Heart left ventricle (tissue), 16 donors: ENCODE measurements at regions not wholly inside any gene's neighbourhood (a gene's known extent, or its start where the extent isn't known, plus 50 kb on each side); places are given as distances from the start of the nearest gene placed in this dataset.

Experiments used
- ATAC-seq, 4 donors: fragments of 200-7000 bp; cut with Tn5 transposase; one replicate each; pipeline ENCODE4 v1.9.1; 2020 to 2022; ENCODE audit warnings: moderate library complexity in 4 of 4, mild to moderate bottlenecking in 3 of 4, moderate number of reproducible peaks in 1 of 4
- DNase-seq, 5 donors: peaks; one replicate each; pipeline ENCODE4 v3.0.0-alpha.2; 2020
- H3K27ac ChIP-seq, 12 donors: fragments of 200-600 bp; sonication (generic) in 4 of 12; one replicate each; pipeline versions ENCODE4 v1.5.0 to v1.8.0; 2016 to 2022; ENCODE audit warnings: mild to moderate bottlenecking in 2 of 12
- H3K27me3 ChIP-seq, 9 donors: fragments of 200-600 bp; sonication (generic) in 2 of 9; one replicate each; pipeline versions ENCODE4 v1.5.1 to v1.8.0; 2016 to 2022; ENCODE audit warnings: mild to moderate bottlenecking in 3 of 9
- H3K36me3 ChIP-seq, 9 donors: fragments of 200-600 bp; sonication (generic) in 2 of 9; one replicate each; pipeline versions ENCODE4 v1.5.0 to v1.8.0; 2018 to 2022; ENCODE audit warnings: mild to moderate bottlenecking in 2 of 9
- H3K4me1 ChIP-seq, 12 donors: fragments of 200-600 bp; sonication (generic) in 4 of 12; one replicate each; pipeline versions ENCODE4 v1.5.0 to v1.8.0; 2016 to 2022; ENCODE audit warnings: mild to moderate bottlenecking in 3 of 12
- H3K4me3 ChIP-seq, 12 donors: fragments of 200-600 bp; sonication (generic) in 4 of 12; one replicate each; pipeline versions ENCODE4 v1.5.0 to v1.8.0; 2017 to 2022; ENCODE audit warnings: mild to moderate bottlenecking in 9 of 12, moderate library complexity in 4 of 12
- H3K9me3 ChIP-seq, 12 donors: fragments of 200-600 bp; sonication (generic) in 4 of 12; one replicate each; pipeline versions ENCODE4 v1.5.0 to v1.8.0; 2016 to 2022; ENCODE audit warnings: mild to moderate bottlenecking in 1 of 12
- POLR2A ChIP-seq, 2 donors: fragments of 450-650 bp; IDR thresholded peaks; one replicate each; pipeline ENCODE4 v1.6.1; 2017; ENCODE audit warnings: antibody characterized with exemption in 2 of 2, mild to moderate bottlenecking in 2 of 2, moderate library complexity in 2 of 2
- WGBS, 4 donors: extraction: QIAGEN DNeasy Blood & Tissue Kit in 2 of 4; methylation state at CpG; one replicate each; pipeline versions ENCODE4 v1.1.5 to v1.1.7; 2013 to 2018; 5-methylcytosine and 5-hydroxymethylcytosine counted together
- intact Hi-C, 10 donors: fragments of 100-400 bp; cut with DNase I; formaldehyde crosslinking; loops; one replicate each; pipeline versions ENCODE4 v1.11.1 to v1.14.2; 2022
- TF ChIP-seq, protein P1 (sequence below), 12 donors: fragments of 200-600 bp; sonication (generic) in 4 of 12; IDR thresholded peaks; one replicate each; pipeline versions ENCODE4 v1.5.0 to v1.8.0; 2018 to 2022; ENCODE audit warnings: antibody characterized with exemption in 12 of 12, mild to moderate bottlenecking in 5 of 12
- donor health status: ischemic (EF 13 %, LVEDD 7.1; RV severe dilation, severe dysfunction).
- donor health status: healthy with polysubstance abuse.
- donor health status: DM: no; HTN: yes; CAD: no.
- donor health status: DM: no; HTN: no; CAD: no.
- donor health status: ischemic (EF 25% LVEDD 6.9; RV normal size, moderate dysfunction).
- donor health status: ischemic (EF 25% LVEDD 5.7; RV mildly dilated, moderate dysfunction).
- donor health status: healthy.
- donor health status: DM: yes; HTN: yes; CAD: no.
- donor health status: ischemic (EF 35%, LVEDD 5.7; RV mildly dilated, moderate dysfunction).
- donor health status: nonischemic (EF 11% LVEDD 7.7; RV severe dilation, severe dysfunction).
- donor health status: DM: yes; HTN: yes; CAD: no.
- donor health status: PGD.
- donor health status: ischemic (EF 29% LVEDD 5.4; RV normal size, mild dysfunction).
- donor health status: nonischemic (EF 23%, LVEDD 6.1; RV moderate dilation, normal function).

DNA sequence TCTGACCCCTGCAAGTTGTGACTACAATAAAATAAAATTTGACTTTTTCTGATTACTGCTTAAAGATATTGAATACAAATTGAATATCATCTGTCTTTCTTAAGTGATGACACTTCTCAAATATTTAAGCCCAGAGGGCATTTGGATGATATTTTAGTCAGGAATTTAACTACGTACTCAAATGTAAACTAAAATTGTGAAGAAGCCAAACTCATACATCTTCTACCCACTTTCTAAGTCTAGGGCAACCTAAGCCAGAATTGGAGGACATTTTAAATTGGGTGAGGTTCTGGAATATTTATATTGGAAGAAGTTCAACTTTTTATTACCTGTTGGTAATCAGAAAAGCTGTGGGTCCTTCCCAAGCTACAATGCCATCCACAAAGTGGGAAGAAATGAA, 149.1 kb upstream of the WDR11 start:
- intact Hi-C loops, result no loop called here
- 78 to 90% (median 82%) methylated on average over 1 of the region's 1 CpG for WGBS, 4 donors
- ATAC-seq, result no peak
- DNase-seq, result no peak
- Histone ChIP-seq H3K36me3 (no peaks in the 10 kb centered on the region), H3K4me1 (no peaks in the 10 kb centered on the region), H3K27me3 (no peaks in the 10 kb centered on the region), H3K27ac (no peak overlapping the region), H3K4me3 (no peak overlapping the region), H3K9me3 (peaks cover 0 to 28% (median 18%) of the 10 kb centered on the region in 12 donors)
- TF ChIP-seq, protein P1, sequence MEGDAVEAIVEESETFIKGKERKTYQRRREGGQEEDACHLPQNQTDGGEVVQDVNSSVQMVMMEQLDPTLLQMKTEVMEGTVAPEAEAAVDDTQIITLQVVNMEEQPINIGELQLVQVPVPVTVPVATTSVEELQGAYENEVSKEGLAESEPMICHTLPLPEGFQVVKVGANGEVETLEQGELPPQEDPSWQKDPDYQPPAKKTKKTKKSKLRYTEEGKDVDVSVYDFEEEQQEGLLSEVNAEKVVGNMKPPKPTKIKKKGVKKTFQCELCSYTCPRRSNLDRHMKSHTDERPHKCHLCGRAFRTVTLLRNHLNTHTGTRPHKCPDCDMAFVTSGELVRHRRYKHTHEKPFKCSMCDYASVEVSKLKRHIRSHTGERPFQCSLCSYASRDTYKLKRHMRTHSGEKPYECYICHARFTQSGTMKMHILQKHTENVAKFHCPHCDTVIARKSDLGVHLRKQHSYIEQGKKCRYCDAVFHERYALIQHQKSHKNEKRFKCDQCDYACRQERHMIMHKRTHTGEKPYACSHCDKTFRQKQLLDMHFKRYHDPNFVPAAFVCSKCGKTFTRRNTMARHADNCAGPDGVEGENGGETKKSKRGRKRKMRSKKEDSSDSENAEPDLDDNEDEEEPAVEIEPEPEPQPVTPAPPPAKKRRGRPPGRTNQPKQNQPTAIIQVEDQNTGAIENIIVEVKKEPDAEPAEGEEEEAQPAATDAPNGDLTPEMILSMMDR (IDR thresholded peaks at IDR 0.05), result no peak
- TF ChIP-seq POLR2A (IDR thresholded peaks at IDR 0.05), result no peak

DNA sequence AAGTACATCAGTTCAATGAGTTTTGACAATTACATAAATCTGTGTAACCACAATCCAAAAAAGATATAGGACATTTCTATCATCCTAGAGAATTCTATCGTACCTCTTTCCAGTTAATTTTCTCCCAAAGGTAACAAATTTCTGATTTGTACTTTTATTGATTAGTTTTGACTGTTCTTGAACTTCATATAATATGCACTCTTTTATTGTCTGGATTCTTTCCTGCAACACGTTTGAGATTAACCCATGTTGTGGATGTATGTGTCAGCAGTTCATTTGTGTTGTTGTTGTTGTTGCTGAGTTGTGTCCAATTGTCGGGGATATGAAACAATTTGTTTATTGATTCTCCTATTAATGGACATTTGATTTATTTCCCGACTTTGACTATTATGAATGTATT, 145.9 kb upstream of the WDR11 start:
- Histone ChIP-seq H3K9me3 (no peaks in the 10 kb centered on the region), H3K36me3 (no peaks in the 10 kb centered on the region), H3K27me3 (peaks cover 0 to 7% (median 0%) of the 10 kb centered on the region in 9 donors), H3K4me3 (no peak overlapping the region), H3K4me1 (no peaks in the 10 kb centered on the region), H3K27ac (no peak overlapping the region)
- TF ChIP-seq POLR2A (IDR thresholded peaks at IDR 0.05), result no peak
- TF ChIP-seq, protein P1 (IDR thresholded peaks at IDR 0.05), result no peak
- intact Hi-C loops, result no loop called here
- WGBS, 4 donors, result 72 to 80% (median 76%) methylated on average over 4 of the region's 4 CpGs
- ATAC-seq, result no peak
- no peak for DNase-seq

- H3K9me3 ChIP-seq, result no peaks in the 10 kb centered on the region
- no peak for DNase-seq
- no peak for ATAC-seq
- intact Hi-C loops, result no loop called here
- no peaks in the 10 kb centered on the region for H3K36me3 ChIP-seq
- no peak overlapping the region for H3K4me3 ChIP-seq
- H3K4me1 ChIP-seq, result peaks cover 0 to 16% (median 0%) of the 10 kb centered on the region in 12 donors
- WGBS, 4 donors, result 59 to 70% (median 63%) methylated on average over 2 of the region's 2 CpGs
- peaks cover 0 to 21% (median 0%) of the 10 kb centered on the region in 9 donors for H3K27me3 ChIP-seq
- no peak for TF ChIP-seq POLR2A (IDR thresholded peaks at IDR 0.05)
- no peak overlapping the region for H3K27ac ChIP-seq
Observed at GRCh38 chr10:120710076-120710475, 141.1 kb upstream of the WDR11 start.

DNA sequence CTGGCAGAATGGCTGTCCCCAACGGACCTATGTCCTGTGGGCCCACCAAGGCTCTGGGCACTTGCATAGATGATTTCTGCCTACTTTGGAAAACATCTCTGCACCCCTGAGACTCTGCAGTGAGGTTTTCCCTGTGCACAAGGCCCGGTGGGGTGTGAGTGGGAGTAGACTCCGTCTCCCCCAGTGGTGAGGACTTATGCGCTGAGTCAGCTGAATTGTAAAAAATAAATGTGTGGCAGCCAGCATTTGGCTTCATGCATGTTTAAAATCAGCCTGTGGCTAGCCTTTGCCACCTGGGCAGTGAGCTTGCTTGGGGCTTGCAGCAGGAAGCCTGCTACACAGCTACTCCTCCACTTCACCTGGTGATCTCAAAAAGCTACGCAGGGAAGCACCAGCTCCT, 139.3 kb upstream of the WDR11 start:
- intact Hi-C loops, result no loop called here
- ATAC-seq (no peak), DNase-seq (no peak)
- no peak for TF ChIP-seq POLR2A (IDR thresholded peaks at IDR 0.05)
- TF ChIP-seq, protein P1 (IDR thresholded peaks at IDR 0.05), result no peak
- H3K36me3 ChIP-seq, result no peaks in the 10 kb centered on the region
- H3K4me1 ChIP-seq, result peaks cover 0 to 26% (median 0%) of the 10 kb centered on the region in 12 donors
- no peak overlapping the region for H3K4me3 ChIP-seq
- no peak overlapping the region for H3K27ac ChIP-seq
- H3K9me3 ChIP-seq, result no peaks in the 10 kb centered on the region
- H3K27me3 ChIP-seq, result peaks cover 0 to 21% (median 0%) of the 10 kb centered on the region in 9 donors
- WGBS, 4 donors, result 77 to 92% (median 79%) methylated on average over 5 of the region's 5 CpGs

- Histone ChIP-seq H3K4me1 (peaks cover 0 to 26% (median 0%) of the 10 kb centered on the region in 12 donors), H3K27ac (no peak overlapping the region), H3K27me3 (peaks cover 0 to 21% (median 0%) of the 10 kb centered on the region in 9 donors), H3K4me3 (no peak overlapping the region), H3K9me3 (peaks cover 0 to 13% (median 0%) of the 10 kb centered on the region in 12 donors), H3K36me3 (no peaks in the 10 kb centered on the region)
- 42 to 49% (median 46%) methylated on average over 2 of the region's 2 CpGs for WGBS, 4 donors
- no peak for DNase-seq
- TF ChIP-seq POLR2A (IDR thresholded peaks at IDR 0.05), result no peak
- TF ChIP-seq, protein P1 (IDR thresholded peaks at IDR 0.05), result no peak
- no peak for ATAC-seq
- intact Hi-C loops, result no loop called here
Observed at GRCh38 chr10:120713573-120714205, 137.5 kb upstream of the WDR11 start.
